GM21786 (cell line): ENCODE measurements at regions not wholly inside any gene's neighbourhood (a gene's known extent, or its start where the extent isn't known, plus 50 kb on each side); places are given as distances from the start of the nearest gene placed in this dataset.

ENCODE experiments used
- ATAC-seq: cut with Tn5 transposase; IDR thresholded peaks from one replicate; pipeline ENCODE4 v1.9.1; 2021; ENCODE audit not compliant: unreplicated experiment

DNA sequence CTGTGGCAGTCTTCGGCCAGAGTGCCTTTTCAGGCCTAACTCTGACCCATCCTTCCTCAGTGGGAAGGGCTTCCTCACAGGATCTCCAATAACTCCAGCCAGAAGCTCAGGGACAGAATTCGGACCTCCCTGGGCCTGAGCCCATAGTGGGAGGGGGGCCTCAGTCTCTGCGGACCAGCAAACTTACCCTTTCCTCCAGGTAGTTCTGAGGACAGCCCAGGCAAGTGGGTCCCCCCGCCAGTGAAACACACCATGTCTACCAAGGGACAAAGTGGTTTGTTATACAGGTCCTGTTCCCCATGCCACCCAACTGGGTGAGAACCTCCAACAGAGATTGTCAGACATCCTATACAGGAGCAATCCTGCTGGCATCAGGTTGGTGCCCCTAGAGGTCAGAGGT lies 350.4 kb downstream of the RAB28 start:
- no peak for ATAC-seq

DNA sequence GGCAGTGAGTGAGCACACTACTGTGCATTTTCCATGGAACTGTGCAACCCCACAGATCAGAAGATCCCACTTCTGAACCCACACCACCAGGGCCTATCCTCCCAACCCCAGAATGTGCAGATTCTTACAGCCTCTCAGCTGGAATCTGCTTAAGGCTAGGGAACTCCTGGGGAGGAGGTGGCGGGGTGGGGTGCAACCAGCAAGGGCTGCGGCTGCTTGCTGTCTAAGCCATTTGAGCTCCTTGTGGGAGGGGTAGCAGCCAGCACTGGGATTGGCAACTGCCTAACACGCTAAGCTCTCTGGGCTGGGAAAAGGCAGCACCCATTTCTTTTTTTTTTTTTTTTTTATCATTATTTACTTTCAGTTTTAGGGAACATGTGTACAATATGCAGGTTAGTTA lies 353.3 kb downstream of the RAB28 start:
- ATAC-seq, result no peak

DNA sequence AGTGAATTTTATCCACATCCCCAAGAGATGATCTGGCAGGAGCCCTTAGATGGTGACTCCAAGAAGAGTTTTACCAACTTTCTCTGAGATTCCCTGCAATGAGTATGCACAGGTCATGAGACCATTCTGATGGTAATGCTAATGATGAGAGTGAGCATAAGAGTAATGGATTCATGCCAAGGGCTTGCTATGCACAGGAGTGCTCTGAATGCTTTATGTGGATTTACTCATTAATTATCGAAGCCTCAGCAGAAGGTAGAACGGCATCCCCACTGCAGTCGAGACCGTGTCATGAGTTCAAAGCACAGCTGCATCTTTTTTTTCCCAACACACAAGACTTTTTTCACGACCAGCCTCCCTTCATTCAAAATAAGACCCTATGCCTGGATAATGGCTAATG lies 355.0 kb downstream of the RAB28 start:
- no peak for ATAC-seq

DNA sequence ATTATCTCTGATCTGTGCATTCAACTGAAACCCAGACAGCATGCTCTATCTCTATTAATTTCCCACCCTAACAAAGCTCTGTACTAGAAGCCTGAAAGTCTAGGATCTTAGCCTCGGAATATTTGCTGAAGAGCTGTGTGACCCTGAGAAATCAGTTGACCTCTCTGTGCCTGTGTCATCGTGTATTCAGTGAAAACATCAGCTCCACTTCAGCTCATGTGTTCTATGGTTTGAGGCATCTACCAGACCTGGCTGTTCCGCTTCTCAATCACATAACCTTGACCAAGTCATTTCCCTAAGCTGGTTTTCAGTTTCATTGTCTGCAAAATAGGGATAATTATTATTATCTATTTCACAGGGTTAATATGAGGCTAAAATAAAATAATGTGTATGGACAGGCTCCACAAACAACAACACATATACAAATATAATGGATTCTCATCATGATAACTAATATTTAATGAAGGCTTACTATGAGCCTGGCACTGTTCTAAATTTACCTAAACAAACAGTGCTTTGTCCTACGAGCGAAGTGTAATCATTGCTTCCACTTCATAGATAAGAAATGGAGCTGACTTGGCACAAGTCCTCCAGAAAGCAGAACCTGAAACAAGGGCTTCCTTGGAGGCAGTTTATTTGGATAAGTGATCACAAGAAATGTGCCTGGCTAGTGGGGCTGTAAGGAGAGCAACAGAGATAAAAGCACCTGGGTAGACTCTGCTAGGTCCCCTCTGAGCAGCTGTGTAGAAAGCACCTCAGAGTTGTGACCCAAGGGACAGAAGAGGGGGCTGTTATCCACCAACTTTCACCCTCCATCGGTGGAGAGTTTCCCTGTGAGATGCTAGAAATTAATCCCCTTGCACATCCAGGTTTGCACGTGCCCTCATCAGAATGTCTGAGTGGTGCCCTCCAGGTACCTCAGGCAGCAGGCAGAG lies 356.9 kb downstream of the RAB28 start:
- no peak for ATAC-seq

DNA sequence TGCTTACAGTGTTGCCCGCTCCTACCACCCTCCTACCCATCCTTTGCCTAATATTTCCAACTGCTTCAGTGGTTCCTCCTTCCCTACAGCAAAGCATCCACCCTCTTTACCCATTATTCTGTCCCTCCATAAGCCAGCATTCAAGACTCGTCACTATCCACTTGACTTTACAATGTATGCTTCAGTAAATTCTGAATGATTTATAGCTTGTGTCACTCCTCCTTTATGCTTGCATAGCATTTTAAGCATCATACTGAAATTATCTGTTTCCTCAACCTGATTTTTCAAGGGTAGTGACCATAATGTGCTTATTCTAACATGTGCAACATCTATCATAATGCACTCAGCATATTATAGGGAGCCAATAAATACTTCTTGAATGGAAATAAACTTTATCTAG lies 365.5 kb downstream of the RAB28 start:
- no peak for ATAC-seq

DNA sequence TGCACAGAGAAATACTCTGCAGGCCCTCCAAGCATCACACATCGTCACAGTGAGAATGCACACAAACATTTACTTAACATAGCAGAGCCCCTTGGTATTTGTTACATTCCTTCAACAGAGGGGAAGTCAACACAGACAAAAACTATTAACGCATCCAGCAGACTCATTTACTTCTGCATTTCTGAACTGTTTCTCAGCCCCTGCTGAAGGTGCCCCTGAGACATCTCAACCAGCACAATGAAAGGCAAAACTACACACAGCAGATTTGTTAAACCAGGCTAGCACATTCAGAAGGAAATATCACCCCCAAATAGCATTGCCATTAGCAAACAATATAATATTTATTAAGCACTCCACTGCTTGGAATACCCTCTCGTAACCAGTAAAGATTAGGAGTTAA lies 367.0 kb downstream of the RAB28 start:
- no peak for ATAC-seq

DNA sequence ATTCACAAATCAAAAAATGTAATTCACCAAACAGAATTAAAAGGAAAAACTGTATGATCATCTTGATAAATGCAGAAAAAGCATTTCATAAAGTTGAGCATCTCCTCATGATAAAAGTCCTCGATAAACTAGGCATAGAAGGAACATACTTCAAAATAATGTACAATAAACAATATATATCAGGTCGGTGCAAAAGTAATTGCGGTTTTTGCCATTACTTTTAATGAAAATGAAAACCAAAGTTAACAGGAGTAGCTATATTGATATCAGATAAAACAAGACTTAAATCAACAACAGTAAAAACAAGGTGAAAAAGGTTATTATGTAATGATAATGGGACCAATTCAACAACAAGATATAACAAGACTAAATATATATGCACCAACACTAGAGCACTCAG lies 372.1 kb downstream of the RAB28 start:
- no peak for ATAC-seq

DNA sequence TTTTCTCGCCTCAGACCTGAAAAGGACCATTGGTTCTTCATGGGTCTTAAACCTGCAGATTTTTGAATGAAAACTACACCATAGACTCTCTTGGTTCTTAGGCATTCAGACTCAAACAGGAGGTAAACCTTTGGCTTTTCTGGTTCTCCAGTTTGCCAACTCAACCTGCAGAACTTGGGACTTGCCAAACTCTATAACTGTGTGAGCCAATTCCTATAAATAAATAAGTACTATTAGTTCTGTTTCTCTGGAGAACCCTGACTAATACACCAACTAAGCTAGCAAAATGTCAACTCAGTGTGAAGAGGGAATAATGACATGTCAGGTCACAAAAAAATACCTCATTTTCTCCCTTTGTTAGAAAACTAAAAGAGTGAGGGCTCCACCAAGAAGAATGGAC lies 374.6 kb downstream of the RAB28 start:
- no peak for ATAC-seq

DNA sequence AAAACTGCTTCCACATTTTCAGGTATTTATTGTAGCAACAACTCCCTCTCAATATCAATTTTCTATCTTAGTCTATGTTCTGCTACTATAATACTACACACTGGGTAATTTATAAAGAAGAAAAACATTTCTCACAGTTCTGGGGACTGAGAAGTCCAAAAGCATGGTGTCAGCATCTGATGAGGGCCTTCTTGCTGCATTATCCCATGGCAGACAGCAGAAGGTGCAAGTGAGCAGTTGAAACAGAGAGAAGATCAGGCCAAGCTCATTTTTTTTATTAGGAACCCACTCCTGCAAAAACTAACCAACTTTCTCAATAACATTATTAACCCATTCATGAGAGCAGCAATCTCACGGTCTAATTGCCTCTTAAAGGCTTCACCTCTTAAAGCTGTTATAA lies 376.0 kb downstream of the RAB28 start:
- no peak for ATAC-seq

DNA sequence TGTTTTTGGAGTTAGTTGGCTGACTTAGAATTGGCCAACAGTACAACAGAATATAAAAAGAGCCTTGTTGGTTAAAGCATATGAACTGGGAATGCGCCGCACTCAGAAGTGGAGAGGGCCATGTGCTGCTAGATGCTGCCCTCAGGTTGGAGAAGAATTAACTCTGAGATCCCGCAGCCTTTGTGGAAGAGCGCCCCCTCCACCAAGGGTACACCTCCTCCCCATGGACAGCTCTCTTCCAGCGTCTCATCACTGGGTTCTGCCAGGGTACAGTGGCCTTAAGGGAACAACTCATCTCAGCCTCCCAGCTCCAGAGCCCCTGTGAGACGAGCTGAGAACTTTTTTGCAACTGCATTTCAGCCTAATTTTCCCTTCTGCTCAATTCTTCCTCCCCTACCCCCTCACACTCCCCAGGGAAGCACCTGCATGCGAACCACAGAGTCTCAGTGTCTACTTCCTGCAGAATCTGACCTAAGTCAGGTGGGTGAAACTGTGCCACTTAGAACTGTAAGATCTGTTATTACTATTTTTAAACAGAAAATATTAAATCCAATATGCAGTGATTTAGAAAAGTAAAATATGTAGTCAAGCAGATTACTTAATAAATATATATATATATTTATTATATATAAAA lies 380.6 kb downstream of the RAB28 start:
- ATAC-seq, result no peak

DNA sequence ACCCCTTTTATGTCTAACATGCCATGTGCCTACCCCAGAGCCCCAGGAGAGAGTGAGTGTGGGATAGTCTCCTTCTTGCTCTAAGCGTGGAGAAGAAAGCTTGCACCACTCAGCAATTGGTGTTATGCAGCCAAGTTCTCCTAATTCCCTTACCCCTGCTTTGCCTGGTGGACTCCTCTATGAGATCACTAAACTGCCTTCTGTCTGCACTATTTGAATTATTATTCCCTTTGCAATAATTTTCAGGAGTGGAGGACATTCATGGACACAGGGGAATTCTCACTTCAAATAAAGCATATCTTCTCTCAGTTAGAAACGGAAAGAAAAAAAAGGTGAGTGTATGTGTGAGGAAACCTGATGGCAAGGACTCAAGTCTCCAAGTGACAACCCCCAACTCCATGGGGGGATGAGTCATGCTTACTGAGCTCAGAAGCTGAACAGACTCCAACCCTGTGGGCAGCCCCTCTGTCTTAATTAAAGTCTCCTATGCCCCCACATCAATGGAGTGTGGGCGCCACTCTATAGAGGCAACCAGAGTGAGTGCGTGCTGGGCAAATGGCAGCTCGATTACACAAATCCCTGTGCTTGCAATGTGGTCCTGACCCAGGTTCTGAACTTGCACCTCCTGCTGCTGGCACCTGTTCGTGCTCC lies 381.9 kb downstream of the RAB28 start:
- no peak for ATAC-seq

DNA sequence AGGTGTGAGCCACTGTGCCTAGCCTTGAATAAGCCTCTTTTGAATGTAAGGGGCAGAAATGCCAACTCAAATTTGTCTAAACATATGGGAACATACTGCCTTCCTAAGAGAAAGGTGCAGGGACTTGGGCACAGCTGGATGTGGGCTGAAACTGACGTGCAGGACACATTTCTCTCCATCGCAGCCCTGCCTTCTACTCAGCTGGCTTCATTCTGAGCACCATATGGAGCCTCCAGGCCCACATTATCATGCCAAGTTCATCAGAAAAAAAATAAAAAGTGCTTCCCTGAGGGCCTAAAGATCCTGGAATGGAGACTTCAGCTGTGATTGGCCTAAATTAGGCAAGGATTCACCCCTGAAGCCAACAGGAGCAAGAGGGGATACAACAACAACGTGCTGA lies 386.2 kb downstream of the RAB28 start:
- no peak for ATAC-seq

DNA sequence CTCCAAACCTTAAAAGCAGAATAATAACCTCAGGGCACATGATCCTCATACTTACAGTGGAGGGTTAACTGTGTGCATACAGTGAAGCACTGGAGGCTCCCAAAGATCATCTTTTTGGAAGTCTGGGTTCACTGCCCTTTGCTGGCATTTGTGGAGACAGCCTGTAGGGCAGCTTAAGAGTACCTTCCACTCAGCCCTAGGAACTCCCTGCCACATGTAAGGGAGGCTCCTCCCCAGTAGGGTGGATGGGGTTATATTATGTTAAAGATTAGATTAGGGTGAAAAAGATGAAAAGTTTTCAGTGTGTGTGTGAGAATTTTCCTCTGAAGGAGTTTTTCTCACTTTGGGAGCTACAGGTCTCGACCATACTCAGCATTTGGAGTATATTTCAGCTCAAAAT lies 388.4 kb downstream of the RAB28 start:
- ATAC-seq, result no peak

DNA sequence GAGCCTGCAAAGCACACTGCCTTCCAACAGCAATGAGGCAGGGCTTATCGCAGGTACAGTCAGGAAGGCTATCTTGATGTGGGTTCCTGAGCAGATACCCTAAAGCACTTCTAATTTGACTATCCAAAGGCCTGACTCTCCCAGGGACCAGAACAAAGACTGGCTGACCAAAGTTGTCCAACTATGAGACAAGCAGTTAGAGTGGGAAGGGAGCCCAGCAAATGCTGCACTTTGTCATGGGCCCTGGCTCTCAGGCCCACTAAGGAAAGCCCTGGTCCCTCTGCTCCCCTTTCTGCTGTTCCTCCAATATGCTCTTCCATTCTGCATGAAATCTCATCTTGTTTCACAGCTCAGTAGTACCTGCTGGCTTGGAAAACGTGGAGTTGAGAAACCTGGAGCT lies 391.0 kb downstream of the RAB28 start:
- no peak for ATAC-seq

DNA sequence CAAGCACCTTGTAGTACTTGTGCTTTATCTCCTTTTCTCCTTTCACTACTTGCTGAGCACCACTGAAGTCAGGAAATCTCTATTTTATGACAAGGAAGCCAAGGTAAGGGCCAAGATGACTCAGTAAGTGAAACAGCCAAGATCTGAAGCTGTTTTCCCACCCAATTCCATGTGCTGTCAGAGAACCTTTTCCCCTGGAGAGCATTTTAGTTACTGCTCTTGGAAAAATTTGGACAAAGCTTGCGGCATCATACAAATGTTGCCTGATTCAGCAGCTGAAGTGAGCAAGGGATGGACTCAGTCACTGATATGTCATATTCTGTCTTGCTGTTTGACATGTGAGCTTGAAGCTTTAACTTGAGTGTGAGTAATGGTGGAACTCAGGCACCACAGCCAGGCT lies 391.4 kb downstream of the RAB28 start:
- no peak for ATAC-seq

DNA sequence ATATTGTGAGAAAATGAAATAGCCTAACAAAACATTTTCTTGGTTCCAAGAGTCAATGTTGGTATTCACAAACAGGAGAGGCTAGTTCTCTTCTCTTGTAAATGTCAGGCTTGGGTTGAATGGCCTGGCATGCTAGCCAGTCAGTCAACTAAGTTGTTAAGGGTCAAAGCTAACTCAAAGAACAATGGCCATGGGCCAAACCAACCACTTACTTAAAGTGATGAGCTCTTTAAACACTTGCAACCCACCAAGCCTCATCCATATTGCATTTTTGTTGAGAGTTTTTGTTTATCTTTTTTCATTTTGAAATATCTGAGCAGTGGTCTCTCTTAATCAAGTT lies 394.5 kb downstream of the RAB28 start:
- ATAC-seq, result no peak

DNA sequence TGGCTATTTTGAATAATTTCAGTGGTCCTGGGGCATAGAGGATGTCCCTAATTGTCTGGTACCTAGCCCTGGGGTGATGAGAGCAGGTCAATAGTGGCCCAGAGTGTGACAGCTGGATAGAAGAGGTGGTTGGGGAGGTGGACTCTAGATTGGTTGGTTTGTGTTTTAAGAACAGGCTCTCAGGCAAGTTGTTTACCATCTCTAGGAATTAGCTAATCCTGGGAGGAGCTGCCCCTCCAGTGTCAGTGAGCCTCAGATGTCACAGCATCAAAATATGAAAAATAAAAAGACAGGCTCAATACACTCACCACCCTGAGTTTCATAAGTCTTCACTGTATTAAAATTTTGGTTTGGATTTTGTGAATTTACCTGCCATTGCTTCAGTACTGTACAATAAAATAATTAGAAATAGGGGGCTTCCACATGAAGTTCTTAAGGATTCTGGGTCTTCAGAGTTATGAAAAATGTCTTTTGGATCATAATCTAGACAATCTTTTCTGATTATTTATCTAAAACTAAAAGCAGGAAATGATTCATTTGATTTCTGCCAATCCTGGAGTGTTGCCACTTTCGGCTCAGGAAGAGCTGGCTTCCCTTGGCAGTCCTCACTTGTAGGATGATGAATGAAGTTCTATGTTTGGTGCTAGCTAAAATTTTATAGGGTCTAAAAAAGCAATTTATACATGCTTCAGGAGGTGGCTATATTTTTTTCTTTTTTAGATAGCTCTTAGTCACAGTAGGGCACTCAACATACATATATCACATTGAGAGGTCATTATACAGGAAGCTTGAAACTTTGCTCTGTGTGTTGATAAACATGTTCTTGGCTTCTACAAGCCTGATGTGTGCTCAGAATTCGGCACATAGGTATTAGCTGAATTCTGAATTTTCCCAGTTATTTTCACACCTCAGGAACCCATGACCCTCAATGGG lies 395.1 kb downstream of the RAB28 start:
- no peak for ATAC-seq

DNA sequence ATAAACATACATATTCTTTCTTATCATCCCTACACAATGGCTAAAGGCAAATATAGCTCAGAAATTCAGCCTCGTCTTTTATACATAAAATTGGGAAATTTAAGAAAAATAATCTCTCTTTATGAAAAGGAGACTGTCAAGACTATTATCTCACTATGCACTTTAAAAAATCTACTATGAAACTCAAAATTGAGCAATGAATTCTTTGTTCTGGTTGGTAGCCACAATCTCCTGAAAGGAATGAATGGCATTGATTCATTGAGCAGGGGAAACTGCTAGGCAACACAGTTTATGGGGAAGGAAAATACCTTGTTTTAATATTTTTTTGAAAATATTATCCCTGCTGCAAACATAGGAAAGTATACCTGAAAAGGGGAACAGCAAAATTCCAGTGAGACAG lies 397.1 kb downstream of the RAB28 start:
- no peak for ATAC-seq

DNA sequence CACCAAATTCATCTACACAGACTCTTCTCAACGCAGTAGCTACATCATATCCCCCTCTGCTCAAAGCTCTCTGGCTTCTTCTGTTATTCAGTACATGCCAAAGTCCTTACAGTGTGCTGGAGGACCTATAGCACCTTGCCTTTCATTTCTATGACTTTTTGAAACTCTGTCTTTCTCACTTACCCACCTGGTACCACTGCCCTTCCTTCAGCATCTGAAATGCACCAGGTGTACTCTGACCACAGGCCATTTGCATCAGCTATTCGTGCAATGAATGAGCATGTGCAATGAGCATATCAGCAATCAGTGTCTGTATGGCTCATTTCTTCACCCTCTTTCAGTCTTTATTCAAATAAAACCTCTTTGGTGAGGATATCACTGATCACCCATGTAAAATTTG lies 399.9 kb downstream of the RAB28 start:
- ATAC-seq, result no peak

DNA sequence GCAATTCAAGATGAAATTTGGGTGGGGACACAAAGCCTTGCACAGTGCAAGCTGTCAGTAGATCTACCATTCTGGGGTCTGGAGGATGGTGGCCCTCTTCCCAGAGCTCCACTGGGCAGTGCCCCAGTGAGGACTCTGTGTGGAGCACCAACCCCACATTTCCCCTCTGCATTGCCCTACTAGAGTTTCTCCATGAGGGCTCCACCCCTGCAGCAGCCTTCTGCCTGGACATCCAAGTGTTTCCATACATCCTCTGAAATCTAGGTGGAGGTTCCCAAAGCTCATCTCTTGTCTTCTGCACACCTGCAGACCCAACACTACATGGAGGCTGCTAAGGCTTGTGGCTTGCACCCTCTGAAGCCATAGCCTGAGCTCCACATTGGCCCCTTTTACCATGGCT lies 402.3 kb downstream of the RAB28 start:
- no peak for ATAC-seq

DNA sequence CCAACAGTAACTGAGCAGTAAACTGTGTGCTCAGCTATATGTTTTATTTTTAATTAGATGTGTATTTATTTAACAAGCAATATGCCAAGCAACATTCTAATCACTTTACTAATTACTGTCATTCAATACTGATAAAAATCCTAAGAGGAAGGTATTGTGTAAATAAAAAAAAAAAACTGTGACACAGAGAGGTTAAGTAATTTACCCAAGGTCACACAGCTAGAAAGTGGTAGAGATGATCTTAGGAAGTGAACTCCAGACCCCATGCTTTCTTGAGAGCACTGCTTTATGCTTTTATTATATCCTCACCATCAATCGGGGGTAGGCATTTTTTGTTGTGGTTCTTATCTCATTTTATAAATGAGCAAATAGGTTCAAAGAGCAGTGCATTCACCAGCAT lies 417.1 kb downstream of the RAB28 start:
- ATAC-seq, result no peak
